ENCODE measurements at regions not wholly inside any gene's neighbourhood (a gene's known extent, or its start where the extent isn't known, plus 50 kb on each side); places are given as distances from the start of the nearest gene placed in this dataset.

GRCh38 chr6:79802657-79803300 lies 144.6 kb downstream of the ELOVL4 start:
- no peak for TF ChIP-seq CTCF (IDR thresholded peaks at IDR 0.05; ENCODE audit: low read depth, low read length, missing input control)
- TF ChIP-seq YY1 (IDR thresholded peaks at IDR 0.05), result no peak
- TF ChIP-seq RXRA (IDR thresholded peaks at IDR 0.05), result no peak
- TF ChIP-seq HNF4A (conservative IDR thresholded peaks at IDR 0.05), result no peak
- TF ChIP-seq RAD21 (IDR thresholded peaks at IDR 0.05), result no peak
- no peak for TF ChIP-seq TAF1 (conservative IDR thresholded peaks at IDR 0.05)
- TF ChIP-seq JUND (IDR thresholded peaks at IDR 0.05), result no peak
- no peak for TF ChIP-seq REST (IDR thresholded peaks at IDR 0.05)
